HG02642 (cell line): ENCODE measurements at regions not wholly inside any gene's neighbourhood (a gene's known extent, or its start where the extent isn't known, plus 50 kb on each side); places are given as distances from the start of the nearest gene placed in this dataset.
"Not testable (repeated sequence)": the region's sequence is repeated elsewhere in the genome, so short reads cannot be mapped to it uniquely, and the experiment has no call there.

Source experiments
- ATAC-seq: cut with Tn5 transposase; IDR thresholded peaks from one replicate; pipeline ENCODE4 v1.9.1; 2021; ENCODE audit warnings: mild to moderate bottlenecking; ENCODE audit not compliant: unreplicated experiment, poor library complexity

- ATAC-seq: no peak
These were observed 146.5 kb downstream of the SH3BGRL start for GRCh38 chrX:81348388-81348787.

DNA sequence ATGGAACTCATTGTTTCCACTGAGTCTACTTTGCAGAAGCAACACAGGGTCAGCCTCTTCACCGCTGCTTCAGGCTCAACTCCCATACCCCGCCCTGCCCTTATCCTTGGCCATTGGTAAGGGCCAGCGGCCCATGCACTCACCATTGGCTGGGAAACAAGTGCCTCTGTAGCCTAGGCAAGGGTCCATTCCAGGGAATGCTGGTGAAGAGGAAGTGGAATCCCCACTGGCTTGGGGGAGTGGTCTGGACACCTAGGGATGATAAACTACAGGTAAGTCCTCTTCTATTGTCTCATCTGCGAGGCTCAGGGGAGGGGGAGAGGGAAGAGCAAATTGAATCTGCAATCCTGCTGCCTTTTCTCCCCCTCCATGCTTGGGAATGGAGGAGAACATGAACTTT lies 153.1 kb downstream of the SH3BGRL start:
- no peak for ATAC-seq

DNA sequence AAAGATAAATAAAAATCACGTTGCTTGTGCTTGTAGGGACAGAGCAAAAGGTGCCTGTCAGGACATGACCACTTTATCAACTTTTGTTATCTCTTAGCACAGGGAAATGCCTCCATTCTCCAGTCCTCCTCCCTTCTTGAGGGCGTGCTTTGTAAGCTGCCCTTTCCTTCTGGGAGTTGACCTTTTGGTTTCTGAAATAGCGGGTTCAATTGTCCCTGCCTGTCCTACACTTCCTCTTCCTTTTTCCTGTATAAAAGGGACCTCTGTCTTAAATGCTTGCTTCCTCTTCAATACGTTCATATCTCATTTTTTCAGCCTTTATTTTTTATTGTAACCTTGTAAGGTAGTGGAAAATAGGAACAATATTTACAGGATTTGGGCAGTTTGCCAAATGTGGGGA lies 153.5 kb downstream of the SH3BGRL start:
- no peak for ATAC-seq

- ATAC-seq: no peak
These were observed 165.4 kb downstream of the SH3BGRL start for GRCh38 chrX:81367291-81367690.

GRCh38 chrX:81377329-81377728 lies 175.4 kb downstream of the SH3BGRL start:
- ATAC-seq: no peak

DNA sequence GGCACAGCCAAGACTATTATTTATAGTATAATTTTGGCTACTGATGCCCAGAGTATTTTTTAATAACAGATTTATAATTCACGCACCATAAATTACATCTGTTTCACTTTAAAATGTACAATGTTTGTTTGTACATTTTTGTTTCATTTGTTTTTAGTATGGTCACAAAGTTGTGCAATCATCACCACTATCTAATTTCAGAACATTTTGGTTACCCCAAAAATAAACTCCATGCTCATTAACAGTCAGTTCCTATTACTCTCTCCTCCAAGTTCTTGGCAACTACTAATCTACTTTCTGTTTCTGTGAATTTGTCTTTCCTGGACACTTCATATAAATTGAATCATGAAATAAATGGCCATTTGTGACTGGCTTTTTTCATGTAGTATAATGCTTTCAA lies 176.7 kb downstream of the SH3BGRL start:
- ATAC-seq: no peak

GRCh38 chrX:81390237-81390636 lies 188.3 kb downstream of the SH3BGRL start:
- ATAC-seq: peak; percentile 84

- ATAC-seq: no peak
These were observed 190.5 kb downstream of the SH3BGRL start for GRCh38 chrX:81392396-81392795.

GRCh38 chrX:81405781-81406180 lies 203.9 kb downstream of the SH3BGRL start:
- no peak for ATAC-seq

GRCh38 chrX:81411517-81411916 lies 209.6 kb downstream of the SH3BGRL start:
- no peak for ATAC-seq

- ATAC-seq: no peak
These were observed 210.5 kb downstream of the SH3BGRL start for GRCh38 chrX:81412428-81412827.

DNA sequence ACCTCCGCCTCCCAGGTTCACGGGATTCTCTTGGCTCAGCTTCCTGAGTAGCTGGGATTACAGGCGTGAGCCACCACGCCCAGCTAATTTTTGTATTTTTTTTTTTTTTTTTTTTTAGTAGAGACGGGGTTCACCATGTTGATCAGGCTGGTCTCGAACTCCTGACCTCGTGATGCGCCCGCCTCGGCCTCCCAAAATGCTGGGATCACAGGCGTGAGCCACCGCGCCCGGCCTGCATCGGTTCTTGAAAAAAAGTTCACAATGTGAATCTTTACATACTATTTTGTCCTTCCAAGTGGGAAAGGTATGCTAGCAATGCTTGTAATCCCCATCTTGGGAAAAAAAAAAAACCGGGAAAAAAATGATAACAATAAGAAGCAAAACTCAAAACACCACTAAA lies 211.0 kb downstream of the SH3BGRL start:
- ATAC-seq: not testable (repeated sequence)

DNA sequence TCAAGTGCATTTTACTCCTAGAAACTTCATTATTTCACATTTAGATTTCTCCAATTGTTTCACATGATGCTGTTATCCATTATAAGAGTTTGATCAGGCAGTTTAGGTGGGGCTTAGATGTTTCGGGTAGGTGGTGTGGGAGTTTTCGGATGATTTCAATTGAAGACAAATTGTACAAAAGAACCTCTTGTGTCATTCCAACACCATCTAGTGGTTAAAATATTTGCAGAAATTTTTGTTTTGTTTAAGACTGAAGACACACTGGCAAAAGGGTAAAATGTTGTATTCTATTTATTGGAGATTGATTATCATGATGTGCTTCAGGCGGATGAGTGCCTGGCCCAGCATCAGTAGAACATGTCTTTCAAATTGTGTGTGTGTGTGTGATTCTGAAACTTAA lies 212.7 kb downstream of the SH3BGRL start:
- ATAC-seq: no peak
